Hepatocyte (in vitro differentiated cells): ENCODE measurements at regions not wholly inside any gene's neighbourhood (a gene's known extent, or its start where the extent isn't known, plus 50 kb on each side); places are given as distances from the start of the nearest gene placed in this dataset.

Source experiments
- CTCF ChIP-seq: fragments of 200-600 bp; sonication (generic); IDR thresholded peaks from 2 replicates; pipeline ENCODE4 v1.5.1; 2016; ENCODE audit warnings: antibody characterized with exemption, mild to moderate bottlenecking; ENCODE audit not compliant: poor library complexity
- EZH2phosphoT487 ChIP-seq: fragments of 200-600 bp; sonication (generic); IDR thresholded peaks from one replicate; pipeline ENCODE4 v1.6.1; 2018; ENCODE audit warnings: antibody characterized with exemption, mild to moderate bottlenecking, low read depth, moderate library complexity; ENCODE audit not compliant: unreplicated experiment, severe bottlenecking

DNA sequence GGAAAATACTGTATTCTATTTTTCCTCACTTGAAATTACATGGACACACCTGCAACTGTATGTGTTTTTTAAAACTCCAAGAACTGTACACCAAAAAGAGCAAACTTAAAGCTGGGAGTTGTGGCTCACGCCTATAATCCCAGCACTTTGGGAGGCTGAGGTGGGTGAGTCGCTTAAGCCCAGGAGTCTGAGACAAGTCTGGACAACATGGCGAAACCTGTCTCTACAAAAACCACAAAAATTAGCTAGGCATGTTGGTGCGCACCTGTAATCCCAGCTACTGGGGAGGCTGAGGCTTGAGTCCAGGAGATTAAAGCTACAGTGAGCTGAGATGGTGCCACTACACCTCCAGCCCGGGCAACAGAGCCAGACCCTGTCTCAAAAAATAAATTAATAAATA is 95.9 kb downstream of the SINHCAF start:
- no peak for TF ChIP-seq CTCF
- TF ChIP-seq EZH2phosphoT487: no peak
